ENCODE measurements at regions not wholly inside any gene's neighbourhood (a gene's known extent, or its start where the extent isn't known, plus 50 kb on each side); places are given as distances from the start of the nearest gene placed in this dataset.

- TF ChIP-seq IRF1 (CRISPR knock-in tag; IDR thresholded peaks at IDR 0.05) (no peak), ZNF423 (CRISPR knock-in tag; IDR thresholded peaks at IDR 0.05) (no peak), CTCF (IDR thresholded peaks at IDR 0.05) (no peak), ZNF671 (CRISPR knock-in tag; IDR thresholded peaks at IDR 0.05) (no peak), CREB1 (CRISPR knock-in tag; IDR thresholded peaks at IDR 0.05) (no peak)
These were observed 782.5 kb upstream of the SLITRK6 start for GRCh38 chr13:86581706-86582105.

Measured in WTC11 (cell line).